HG03354 (cell line): ENCODE measurements at regions not wholly inside any gene's neighbourhood (a gene's known extent, or its start where the extent isn't known, plus 50 kb on each side); places are given as distances from the start of the nearest gene placed in this dataset.

Experiments used
- ATAC-seq: cut with Tn5 transposase; IDR thresholded peaks from one replicate; pipeline ENCODE4 v1.9.1; 2021; ENCODE audit warnings: mild to moderate bottlenecking; ENCODE audit not compliant: unreplicated experiment, poor library complexity, severe bottlenecking

GRCh38 chr9:121568343-121569265 lies 69.0 kb upstream of the GGTA1 start:
- no peak for ATAC-seq

- ATAC-seq: no peak
Observed at GRCh38 chr9:121569266-121569648, 69.6 kb upstream of the GGTA1 start.

GRCh38 chr9:121572581-121572980 lies 72.9 kb upstream of the GGTA1 start:
- ATAC-seq: no peak

GRCh38 chr9:121573717-121574485 lies 74.3 kb upstream of the GGTA1 start:
- no peak for ATAC-seq

GRCh38 chr9:121574774-121575519 lies 75.3 kb upstream of the GGTA1 start:
- ATAC-seq: no peak

GRCh38 chr9:121576281-121577075 lies 75.0 kb upstream of the DAB2IP start:
- ATAC-seq: no peak

- ATAC-seq: no peak
Observed at GRCh38 chr9:121577166-121577565, 74.3 kb upstream of the DAB2IP start.

- ATAC-seq: no peak
Observed at GRCh38 chr9:121577572-121577971, 73.9 kb upstream of the DAB2IP start.

- no peak for ATAC-seq
Observed at GRCh38 chr9:121581786-121582600, 69.4 kb upstream of the DAB2IP start.

GRCh38 chr9:121582641-121583040 lies 68.8 kb upstream of the DAB2IP start:
- ATAC-seq: no peak

GRCh38 chr9:121584421-121584820 lies 67.0 kb upstream of the DAB2IP start:
- no peak for ATAC-seq

GRCh38 chr9:121587863-121588262 lies 63.6 kb upstream of the DAB2IP start:
- no peak for ATAC-seq

- no peak for ATAC-seq
Observed at GRCh38 chr9:121589986-121590385, 61.4 kb upstream of the DAB2IP start.

GRCh38 chr9:121592265-121592664 lies 59.2 kb upstream of the DAB2IP start:
- ATAC-seq: no peak

- no peak for ATAC-seq
Observed at GRCh38 chr9:121593066-121593465, 58.4 kb upstream of the DAB2IP start.

GRCh38 chr9:121596515-121596914 lies 54.9 kb upstream of the DAB2IP start:
- ATAC-seq: no peak

- no peak for ATAC-seq
Observed at GRCh38 chr9:121597698-121598166, 53.7 kb upstream of the DAB2IP start.

GRCh38 chr9:121598167-121598964 lies 53.1 kb upstream of the DAB2IP start:
- no peak for ATAC-seq
